ENCODE measurements at regions not wholly inside any gene's neighbourhood (a gene's known extent, or its start where the extent isn't known, plus 50 kb on each side); places are given as distances from the start of the nearest gene placed in this dataset.
"Not testable (repeated sequence)": the region's sequence is repeated elsewhere in the genome, so short reads cannot be mapped to it uniquely, and the experiment has no call there.

- Histone ChIP-seq H3K4me2 (no peak overlapping the region), H3K9ac (no peak overlapping the region), H3K27ac (no peak overlapping the region), H3K79me2 (ENCODE audit: low read depth) (no peaks in the 10 kb centered on the region), H3K9me3 (ENCODE audit: low read depth) (no peaks in the 10 kb centered on the region), H2AFZ (replicated peaks) (no peak overlapping the region), H4K20me1 (ENCODE audit: low read depth) (no peaks in the 10 kb centered on the region), H3K4me3 (no peak overlapping the region), H3F3A (ENCODE audit: low read depth) (no peaks in the 10 kb centered on the region), H3K4me1 (no peaks in the 10 kb centered on the region), H3K27me3 (no peaks in the 10 kb centered on the region), H3K36me3 (no peaks in the 10 kb centered on the region)
- peaks cover 1% of the 10 kb centered on the region for H3K36me3 Mint-ChIP-seq
- H3K4me3 Mint-ChIP-seq: no peak overlapping the region
- no peak overlapping the region for H3K27ac Mint-ChIP-seq
- H3K27me3 Mint-ChIP-seq (ENCODE audit: insufficient read depth, low read depth): peaks cover 2% of the 10 kb centered on the region
- DNase-seq (ENCODE audit: low spot score): no peak
- TF ChIP-seq EZH2 (IDR thresholded peaks at IDR 0.05): no peak
- TF ChIP-seq EZH2phosphoT487 (IDR thresholded peaks at IDR 0.05): no peak
- no peak for TF ChIP-seq CTCF (IDR thresholded peaks at IDR 0.05)
- peaks cover 17% of the 10 kb centered on the region for H3K9me3 Mint-ChIP-seq
- H3K4me1 Mint-ChIP-seq: peaks cover 21% of the 10 kb centered on the region
These were observed 102.9 kb upstream of the LRPAP1 start for GRCh38 chr4:3634894-3635820.

GRCh38 chr4:3634281-3634857 lies 102.1 kb upstream of the LRPAP1 start:
- H2AFZ ChIP-seq (replicated peaks): no peak overlapping the region
- H3K36me3 ChIP-seq: no peaks in the 10 kb centered on the region
- H3F3A ChIP-seq (ENCODE audit: low read depth): no peaks in the 10 kb centered on the region
- H3K4me1 ChIP-seq: no peaks in the 10 kb centered on the region
- Mint-ChIP-seq H3K27ac (no peak overlapping the region), H3K4me3 (no peak overlapping the region), H3K27me3 (ENCODE audit: insufficient read depth, low read depth) (no peaks in the 10 kb centered on the region), H3K9me3 (peaks cover 15% of the 10 kb centered on the region), H3K4me1 (peaks cover 21% of the 10 kb centered on the region), H3K36me3 (peaks cover 1% of the 10 kb centered on the region)
- H4K20me1 ChIP-seq (ENCODE audit: low read depth): no peaks in the 10 kb centered on the region
- no peaks in the 10 kb centered on the region for H3K27me3 ChIP-seq
- no peak overlapping the region for H3K4me2 ChIP-seq
- no peak for TF ChIP-seq EZH2 (IDR thresholded peaks at IDR 0.05)
- H3K9me3 ChIP-seq (ENCODE audit: low read depth): no peaks in the 10 kb centered on the region
- DNase-seq (ENCODE audit: low spot score): no peak
- H3K9ac ChIP-seq: no peak overlapping the region
- no peaks in the 10 kb centered on the region for H3K79me2 ChIP-seq (ENCODE audit: low read depth)
- H3K27ac ChIP-seq: no peak overlapping the region
- no peak overlapping the region for H3K4me3 ChIP-seq

- not testable (repeated sequence) for H3K36me3 Mint-ChIP-seq; H3F3A ChIP-seq (ENCODE audit: low read depth); H2AFZ ChIP-seq (replicated peaks); H3K27me3 Mint-ChIP-seq (ENCODE audit: insufficient read depth, low read depth); H3K4me3 ChIP-seq; H4K20me1 ChIP-seq (ENCODE audit: low read depth); H3K36me3 ChIP-seq; H3K4me2 ChIP-seq; H3K9ac ChIP-seq; H3K4me3 Mint-ChIP-seq; H3K27ac ChIP-seq; H3K27me3 ChIP-seq; H3K27ac Mint-ChIP-seq; DNase-seq (ENCODE audit: low spot score); H3K4me1 ChIP-seq; H3K9me3 ChIP-seq (ENCODE audit: low read depth); H3K79me2 ChIP-seq (ENCODE audit: low read depth)
- Mint-ChIP-seq H3K9me3 (peaks cover 20% of the 10 kb centered on the region), H3K4me1 (peaks cover 21% of the 10 kb centered on the region)
These were observed 101.1 kb upstream of the LRPAP1 start for GRCh38 chr4:3633277-3633676.

GRCh38 chr4:3632794-3633193 lies 100.6 kb upstream of the LRPAP1 start:
- H3K4me1 ChIP-seq; H3K27me3 Mint-ChIP-seq (ENCODE audit: insufficient read depth, low read depth); H3K9ac ChIP-seq; H3K36me3 ChIP-seq; H2AFZ ChIP-seq (replicated peaks); H3K4me3 Mint-ChIP-seq; H3K9me3 ChIP-seq (ENCODE audit: low read depth); DNase-seq (ENCODE audit: low spot score); H3K27me3 ChIP-seq; H3K4me2 ChIP-seq; H4K20me1 ChIP-seq (ENCODE audit: low read depth); H3K4me3 ChIP-seq; H3K36me3 Mint-ChIP-seq; H3K79me2 ChIP-seq (ENCODE audit: low read depth); H3K27ac ChIP-seq; H3F3A ChIP-seq (ENCODE audit: low read depth): not testable (repeated sequence)
- Mint-ChIP-seq H3K27ac (peak overlapping the region; percentile 54), H3K4me1 (peaks cover 21% of the 10 kb centered on the region), H3K9me3 (peaks cover 20% of the 10 kb centered on the region)

GRCh38 chr4:3631544-3632266 lies 99.5 kb upstream of the LRPAP1 start:
- not testable (repeated sequence) for H4K20me1 ChIP-seq (ENCODE audit: low read depth); DNase-seq (ENCODE audit: low spot score); H3K4me2 ChIP-seq; H3K4me1 ChIP-seq; H3K79me2 ChIP-seq (ENCODE audit: low read depth); H3K36me3 Mint-ChIP-seq; H2AFZ ChIP-seq (replicated peaks); H3K9me3 ChIP-seq (ENCODE audit: low read depth); H3K4me3 Mint-ChIP-seq; H3K4me3 ChIP-seq; H3K36me3 ChIP-seq; H3K27ac ChIP-seq; H3K9ac ChIP-seq; H3F3A ChIP-seq (ENCODE audit: low read depth); H3K27me3 ChIP-seq; H3K27me3 Mint-ChIP-seq (ENCODE audit: insufficient read depth, low read depth)
- H3K4me1 Mint-ChIP-seq: peaks cover 21% of the 10 kb centered on the region
- H3K27ac Mint-ChIP-seq: peak overlapping the region; percentile 94
- H3K9me3 Mint-ChIP-seq: peaks cover 14% of the 10 kb centered on the region
